ENCODE measurements at regions not wholly inside any gene's neighbourhood (a gene's known extent, or its start where the extent isn't known, plus 50 kb on each side); places are given as distances from the start of the nearest gene placed in this dataset.

- TF ChIP-seq POLR2A (IDR thresholded peaks at IDR 0.05; ENCODE audit: extremely low read depth, insufficient read length), result no peak
- no peak for TF ChIP-seq CTCF (IDR thresholded peaks at IDR 0.05; ENCODE audit: low read depth, low read length)
- no peak for TF ChIP-seq MAX (IDR thresholded peaks at IDR 0.05; ENCODE audit: low read depth, low read length)
- TF ChIP-seq MYC (IDR thresholded peaks at IDR 0.05; ENCODE audit: low read depth, low read length), result no peak
- DNase-seq (ENCODE audit: low read depth), result no peak
- H3K4me3 ChIP-seq (ENCODE audit: low read depth, low read length), result no peak overlapping the region
These were observed 334.1 kb downstream of the ZSWIM6 start for GRCh38 chr5:61666064-61666621.

GRCh38 chr5:61667525-61668218, 335.6 kb downstream of the ZSWIM6 start:
- no peak for DNase-seq (ENCODE audit: low read depth)
- no peak for TF ChIP-seq MAX (IDR thresholded peaks at IDR 0.05; ENCODE audit: low read depth, low read length)
- no peak for TF ChIP-seq MYC (IDR thresholded peaks at IDR 0.05; ENCODE audit: low read depth, low read length)
- no peak for TF ChIP-seq POLR2A (IDR thresholded peaks at IDR 0.05; ENCODE audit: extremely low read depth, insufficient read length)
- TF ChIP-seq CTCF (IDR thresholded peaks at IDR 0.05; ENCODE audit: low read depth, low read length), result no peak
- no peak overlapping the region for H3K4me3 ChIP-seq (ENCODE audit: low read depth, low read length)

- TF ChIP-seq MAX (IDR thresholded peaks at IDR 0.05; ENCODE audit: low read depth, low read length) (no peak), CTCF (IDR thresholded peaks at IDR 0.05; ENCODE audit: low read depth, low read length) (no peak), POLR2A (IDR thresholded peaks at IDR 0.05; ENCODE audit: extremely low read depth, insufficient read length) (no peak), MYC (IDR thresholded peaks at IDR 0.05; ENCODE audit: low read depth, low read length) (no peak)
- H3K4me3 ChIP-seq (ENCODE audit: low read depth, low read length), result no peak overlapping the region
- no peak for DNase-seq (ENCODE audit: low read depth)
These were observed 337.5 kb downstream of the ZSWIM6 start for GRCh38 chr5:61669531-61669930.

- no peak overlapping the region for H3K4me3 ChIP-seq (ENCODE audit: low read depth, low read length)
- no peak for TF ChIP-seq CTCF (IDR thresholded peaks at IDR 0.05; ENCODE audit: low read depth, low read length)
- no peak for TF ChIP-seq MAX (IDR thresholded peaks at IDR 0.05; ENCODE audit: low read depth, low read length)
- no peak for TF ChIP-seq POLR2A (IDR thresholded peaks at IDR 0.05; ENCODE audit: extremely low read depth, insufficient read length)
- TF ChIP-seq MYC (IDR thresholded peaks at IDR 0.05; ENCODE audit: low read depth, low read length), result no peak
- no peak for DNase-seq (ENCODE audit: low read depth)
These were observed 338.9 kb downstream of the ZSWIM6 start for GRCh38 chr5:61670941-61671340.

GRCh38 chr5:61673007-61673735, 341.1 kb downstream of the ZSWIM6 start:
- H3K4me3 ChIP-seq (ENCODE audit: low read depth, low read length), result no peak overlapping the region
- DNase-seq (ENCODE audit: low read depth), result no peak
- TF ChIP-seq POLR2A (IDR thresholded peaks at IDR 0.05; ENCODE audit: extremely low read depth, insufficient read length), result no peak
- TF ChIP-seq CTCF (IDR thresholded peaks at IDR 0.05; ENCODE audit: low read depth, low read length), result no peak
- no peak for TF ChIP-seq MYC (IDR thresholded peaks at IDR 0.05; ENCODE audit: low read depth, low read length)
- no peak for TF ChIP-seq MAX (IDR thresholded peaks at IDR 0.05; ENCODE audit: low read depth, low read length)

Data from NB4 (cell line).